GM23338 (cell line): ENCODE measurements at regions not wholly inside any gene's neighbourhood (a gene's known extent, or its start where the extent isn't known, plus 50 kb on each side); places are given as distances from the start of the nearest gene placed in this dataset.

Source experiments
- ATAC-seq: fragments of 200-7000 bp; cut with Tn5 transposase; 3 replicates; pipeline ENCODE4 v1.9.1; 2020
- DNase-seq: peaks from one replicate; pipeline ENCODE4 v3.0.0-alpha.2; 2015; ENCODE audit warnings: low spot score
- H2AFZ ChIP-seq: fragments of 200-600 bp; sonication (generic); 2 replicates; pipeline ENCODE4 v1.8.0; 2016; ENCODE audit warnings: antibody characterized with exemption, mild to moderate bottlenecking, moderate library complexity
- H3F3A ChIP-seq: fragments of 200-600 bp; sonication (generic); replicated peaks from 2 replicates; pipeline ENCODE4 v1.8.0; 2017; ENCODE audit warnings: antibody characterized with exemption, mixed run types, low read depth
- H3K27ac ChIP-seq: fragments of 200-600 bp; sonication (generic); 2 replicates; pipeline ENCODE4 v1.6.1; 2016; ENCODE audit warnings: low read depth
- H3K27me3 ChIP-seq: fragments of 200-600 bp; sonication (generic); 2 replicates; pipeline ENCODE4 v1.8.0; 2016; ENCODE audit warnings: mild to moderate bottlenecking, mixed run types, moderate library complexity; ENCODE audit not compliant: insufficient read depth
- H3K36me3 ChIP-seq: fragments of 200-600 bp; sonication (generic); 2 replicates; pipeline ENCODE4 v1.8.0; 2016; ENCODE audit warnings: mild to moderate bottlenecking; ENCODE audit not compliant: insufficient read depth
- H3K4me1 ChIP-seq: fragments of 200-600 bp; sonication (generic); 2 replicates; pipeline ENCODE4 v1.8.0; 2016; ENCODE audit warnings: mild to moderate bottlenecking, moderate library complexity; ENCODE audit not compliant: insufficient read depth
- H3K4me2 ChIP-seq: fragments of 200-600 bp; sonication (generic); 2 replicates; pipeline ENCODE4 v1.7.1; 2017; ENCODE audit warnings: mixed run types
- H3K4me3 ChIP-seq: fragments of 200-600 bp; sonication (generic); 2 replicates; pipeline ENCODE4 v1.6.1; 2016; ENCODE audit warnings: mixed run types
- H3K79me2 ChIP-seq: fragments of 200-600 bp; sonication (generic); replicated peaks from 2 replicates; pipeline ENCODE4 v1.8.0; 2017; ENCODE audit warnings: mild to moderate bottlenecking; ENCODE audit not compliant: insufficient read depth
- H3K9me2 ChIP-seq: fragments of 200-600 bp; sonication (generic); 2 replicates; pipeline ENCODE4 v1.8.0; 2017; ENCODE audit not compliant: insufficient read depth
- H4K20me1 ChIP-seq: fragments of 200-600 bp; sonication (generic); replicated peaks from 2 replicates; pipeline ENCODE4 v1.8.0; 2017; ENCODE audit warnings: mild to moderate bottlenecking; ENCODE audit not compliant: insufficient read depth
- H3K27ac Mint-ChIP-seq: 2 replicates; pipeline ENCODE4 v1.8.0; 2020; ENCODE audit warnings: inconsistent platforms, mild to moderate bottlenecking, moderate library complexity, mixed read lengths
- H3K27me3 Mint-ChIP-seq: 3 replicates; pipeline ENCODE4 v1.8.0; 2022; ENCODE audit warnings: low read depth, mild to moderate bottlenecking, moderate library complexity, mixed read lengths, inconsistent platforms; ENCODE audit not compliant: insufficient read depth, poor library complexity
- H3K36me3 Mint-ChIP-seq: 3 replicates; pipeline ENCODE4 v1.8.0; 2021; ENCODE audit warnings: low read depth, mild to moderate bottlenecking, inconsistent platforms, moderate library complexity, mixed read lengths
- H3K4me1 Mint-ChIP-seq: 3 replicates; pipeline ENCODE4 v1.8.0; 2020; ENCODE audit warnings: mild to moderate bottlenecking, inconsistent platforms, mixed read lengths
- H3K4me3 Mint-ChIP-seq: 3 replicates; pipeline ENCODE4 v1.8.0; 2021; ENCODE audit warnings: moderate library complexity, mild to moderate bottlenecking, inconsistent platforms, mixed read lengths
- H3K9me3 Mint-ChIP-seq: 3 replicates; pipeline ENCODE4 v1.8.0; 2020; ENCODE audit warnings: moderate library complexity, mild to moderate bottlenecking, inconsistent platforms, mixed read lengths
- CREB1 ChIP-seq: fragments of 250-450 bp; sonication (Bioruptor Pico); IDR thresholded peaks from 2 replicates; pipeline ENCODE4 v1.5.0; 2020; ENCODE audit warnings: low read depth, mild to moderate bottlenecking, moderate library complexity
- CTCF ChIP-seq, 2 experiments: fragments of 200-600 bp in 1 of 2; sonication (generic) in 1 of 2; conservative IDR thresholded peaks; 2 replicates each; pipeline versions ENCODE4 v1.5.1 to v1.6.1; 2016 to 2017; ENCODE audit warnings: antibody characterized with exemption in 2 of 2, low read depth in 2 of 2, mild to moderate bottlenecking in 2 of 2, moderate library complexity in 1 of 2
- EZH2phosphoT487 ChIP-seq: fragments of 200-600 bp; sonication (generic); IDR thresholded peaks from one replicate; pipeline ENCODE4 v1.8.1; 2018; ENCODE audit warnings: antibody characterized with exemption; ENCODE audit not compliant: unreplicated experiment
- JUNB ChIP-seq: IDR thresholded peaks from one replicate; pipeline ENCODE4 v1.6.1; 2016; ENCODE audit warnings: antibody characterized with exemption; ENCODE audit not compliant: unreplicated experiment
- NANOG ChIP-seq: IDR thresholded peaks from 2 replicates; pipeline ENCODE4 v1.6.1; 2016; ENCODE audit warnings: antibody characterized with exemption, borderline replicate concordance
- POLR2AphosphoS5 ChIP-seq: IDR thresholded peaks from 2 replicates; pipeline ENCODE4 v1.6.1; 2016; ENCODE audit warnings: antibody characterized with exemption, low read depth
- ZNF331 ChIP-seq: fragments of 250-450 bp; sonication (Bioruptor Pico); IDR thresholded peaks from 2 replicates; pipeline ENCODE4 v1.5.0; 2020; ENCODE audit warnings: low read depth, mild to moderate bottlenecking, moderate library complexity

- H2AFZ ChIP-seq, result no peak overlapping the region
- ATAC-seq (peak; percentile 78), DNase-seq (peak; percentile 50)
- no peak overlapping the region for H3K4me2 ChIP-seq
- TF ChIP-seq EZH2phosphoT487 (no peak), CTCF (conservative IDR thresholded peaks at IDR 0.05; ENCODE audit: low read depth in 2 of 2) (no peak), NANOG (no peak), POLR2AphosphoS5 (peak; percentile 39; the same call in 1 of the 2 replicates)
- no peaks in the 10 kb centered on the region for H3F3A ChIP-seq
- H4K20me1 ChIP-seq, result no peaks in the 10 kb centered on the region; the same call in 1 of the 2 replicates
- peaks cover 5% of the 10 kb centered on the region; the same call in 2 of the 3 replicates for H3K4me1 Mint-ChIP-seq
- H3K27me3 ChIP-seq, result peaks cover 16% of the 10 kb centered on the region
- no peak overlapping the region for H3K27ac ChIP-seq
- H3K36me3 Mint-ChIP-seq, result peaks cover 10% of the 10 kb centered on the region; the same call in 2 of the 3 replicates
- no peak overlapping the region for H3K27ac Mint-ChIP-seq
- no peaks in the 10 kb centered on the region for H3K79me2 ChIP-seq
- H3K27me3 Mint-ChIP-seq, result peaks cover 1% of the 10 kb centered on the region
- no peaks in the 10 kb centered on the region for H3K36me3 ChIP-seq
- peaks cover 19% of the 10 kb centered on the region for H3K9me3 Mint-ChIP-seq
- 0 out of 2 replicates have a peak, but pooled peaks cover 5% of the 10 kb centered on the region for H3K9me2 ChIP-seq
- no peak overlapping the region for H3K4me3 ChIP-seq
- no peak overlapping the region for H3K4me3 Mint-ChIP-seq
- no peaks in the 10 kb centered on the region for H3K4me1 ChIP-seq
These were observed 118.4 kb upstream of the DEPDC1 start for GRCh38 chr1:68615312-68615711.

- H3K4me1 Mint-ChIP-seq, result peaks cover 5% of the 10 kb centered on the region; the same call in 2 of the 3 replicates
- Histone ChIP-seq H3K36me3 (peaks cover 10% of the 10 kb centered on the region; the same call in 1 of the 2 replicates), H2AFZ (no peak overlapping the region), H3K4me2 (no peak overlapping the region), H3K4me3 (no peak overlapping the region), H3K9me2 (0 out of 2 replicates have a peak, but pooled peaks cover 2% of the 10 kb centered on the region), H3F3A (no peaks in the 10 kb centered on the region), H3K27ac (no peak overlapping the region), H3K27me3 (peaks cover 16% of the 10 kb centered on the region), H3K79me2 (no peaks in the 10 kb centered on the region), H3K4me1 (no peaks in the 10 kb centered on the region), H4K20me1 (no peaks in the 10 kb centered on the region; the same call in 1 of the 2 replicates)
- peaks cover 39% of the 10 kb centered on the region for H3K9me3 Mint-ChIP-seq
- DNase-seq (no peak), ATAC-seq (no peak)
- no peak overlapping the region for H3K4me3 Mint-ChIP-seq
- peaks cover 1% of the 10 kb centered on the region for H3K27me3 Mint-ChIP-seq
- H3K27ac Mint-ChIP-seq, result no peak overlapping the region
- peaks cover 26% of the 10 kb centered on the region; the same call in 2 of the 3 replicates for H3K36me3 Mint-ChIP-seq
- TF ChIP-seq CTCF (conservative IDR thresholded peaks at IDR 0.05; ENCODE audit: low read depth in 2 of 2) (no peak), CREB1 (CRISPR knock-in tag) (no peak)
These were observed 121.1 kb upstream of the DEPDC1 start for GRCh38 chr1:68617942-68618341.

- H3F3A ChIP-seq, result no peaks in the 10 kb centered on the region
- peaks cover 2% of the 10 kb centered on the region for H3K27me3 Mint-ChIP-seq
- H3K4me2 ChIP-seq, result no peak overlapping the region
- peaks cover 10% of the 10 kb centered on the region; the same call in 1 of the 2 replicates for H3K36me3 ChIP-seq
- H3K4me1 Mint-ChIP-seq, result peaks cover 6% of the 10 kb centered on the region; the same call in 2 of the 3 replicates
- H3K27ac Mint-ChIP-seq, result no peak overlapping the region
- H3K9me3 Mint-ChIP-seq, result peaks cover 39% of the 10 kb centered on the region
- H4K20me1 ChIP-seq, result no peaks in the 10 kb centered on the region
- no peak for ATAC-seq
- no peaks in the 10 kb centered on the region for H3K9me2 ChIP-seq
- no peaks in the 10 kb centered on the region for H3K79me2 ChIP-seq
- H3K27ac ChIP-seq, result no peak overlapping the region
- DNase-seq, result no peak
- H2AFZ ChIP-seq, result no peak overlapping the region
- H3K36me3 Mint-ChIP-seq, result peaks cover 26% of the 10 kb centered on the region; the same call in 2 of the 3 replicates
- no peak overlapping the region for H3K4me3 Mint-ChIP-seq
- H3K4me1 ChIP-seq, result no peaks in the 10 kb centered on the region
- H3K27me3 ChIP-seq, result peaks cover 9% of the 10 kb centered on the region
- no peak overlapping the region for H3K4me3 ChIP-seq
- no peak for TF ChIP-seq ZNF331 (CRISPR knock-in tag)
- no peak for TF ChIP-seq CTCF (conservative IDR thresholded peaks at IDR 0.05; ENCODE audit: low read depth in 2 of 2)
- TF ChIP-seq EZH2phosphoT487, result no peak
- TF ChIP-seq JUNB, result no peak
These were observed 123.7 kb upstream of the DEPDC1 start for GRCh38 chr1:68620571-68620970.
